ENCODE measurements at regions not wholly inside any gene's neighbourhood (a gene's known extent, or its start where the extent isn't known, plus 50 kb on each side); places are given as distances from the start of the nearest gene placed in this dataset.

DNA sequence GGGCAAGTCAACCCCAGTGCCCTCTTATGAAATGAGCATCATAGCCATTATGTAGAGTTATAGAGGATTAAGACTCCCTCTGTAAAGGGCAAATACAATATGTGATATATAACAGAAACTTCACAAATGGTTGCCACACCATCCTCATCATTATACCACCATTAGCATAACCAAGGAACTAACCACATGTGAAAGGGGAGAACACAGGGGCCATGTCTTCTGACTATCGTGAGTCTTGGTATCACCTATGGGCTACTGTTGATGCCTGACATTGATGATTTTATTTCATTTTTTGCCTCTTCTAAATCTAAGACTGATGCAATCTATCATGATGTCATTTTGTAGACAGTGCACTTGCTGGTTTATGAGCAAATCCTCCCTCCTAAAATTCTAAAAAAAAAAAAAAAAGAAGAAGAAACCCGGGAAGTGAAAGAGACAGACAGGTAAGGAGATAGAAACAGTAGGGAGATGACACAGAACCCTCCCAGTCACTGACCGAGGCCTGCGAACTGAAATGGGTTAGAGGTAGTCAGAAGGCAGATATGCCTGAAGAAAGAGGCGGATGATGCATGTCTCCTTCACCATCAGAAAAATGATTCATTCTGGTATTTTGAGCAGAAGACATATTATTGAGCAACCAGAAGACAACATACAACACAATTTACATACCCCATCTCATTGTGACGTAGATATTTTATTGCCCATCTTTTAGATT, 266.0 kb downstream of the DMAC1 start:
- no peak for DNase-seq
- 70% methylated on average over 6 of the region's 6 CpGs for WGBS (ENCODE audit: low lambda C conversion rate)
- no peaks in the 10 kb centered on the region for H4K20me1 ChIP-seq (ENCODE audit: insufficient read depth)
- no peaks in the 10 kb centered on the region for H3K27me3 ChIP-seq (ENCODE audit: insufficient read depth)
- no peak overlapping the region for H3K9ac ChIP-seq
- TF ChIP-seq, protein P1, sequence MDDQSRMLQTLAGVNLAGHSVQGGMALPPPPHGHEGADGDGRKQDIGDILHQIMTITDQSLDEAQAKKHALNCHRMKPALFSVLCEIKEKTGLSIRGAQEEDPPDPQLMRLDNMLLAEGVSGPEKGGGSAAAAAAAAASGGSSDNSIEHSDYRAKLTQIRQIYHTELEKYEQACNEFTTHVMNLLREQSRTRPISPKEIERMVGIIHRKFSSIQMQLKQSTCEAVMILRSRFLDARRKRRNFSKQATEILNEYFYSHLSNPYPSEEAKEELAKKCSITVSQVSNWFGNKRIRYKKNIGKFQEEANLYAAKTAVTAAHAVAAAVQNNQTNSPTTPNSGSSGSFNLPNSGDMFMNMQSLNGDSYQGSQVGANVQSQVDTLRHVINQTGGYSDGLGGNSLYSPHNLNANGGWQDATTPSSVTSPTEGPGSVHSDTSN (IDR thresholded peaks at IDR 0.05) = no peak
- TF ChIP-seq TCF12 (IDR thresholded peaks at IDR 0.05) (no peak), GABPA (IDR thresholded peaks at IDR 0.05; ENCODE audit: low read depth) (no peak), CHD2 (IDR thresholded peaks at IDR 0.05; ENCODE audit: low read length, partially characterized antibody) (no peak), RCOR1 (IDR thresholded peaks at IDR 0.05; ENCODE audit: low read length) (no peak), SIN3A (IDR thresholded peaks at IDR 0.05; ENCODE audit: borderline replicate concordance, low read depth, low read length) (no peak), FOSL2 (IDR thresholded peaks at IDR 0.05; ENCODE audit: borderline replicate concordance, low read depth) (no peak), GATA2 (CRISPR knock-in tag; IDR thresholded peaks at IDR 0.05) (no peak), YY1 (IDR thresholded peaks at IDR 0.05; ENCODE audit: low read depth) (no peak), EZH2phosphoT487 (IDR thresholded peaks at IDR 0.05; ENCODE audit: borderline replicate concordance, low read depth) (no peak), RXRA (IDR thresholded peaks at IDR 0.05; ENCODE audit: borderline replicate concordance, low read depth) (no peak), EP300 (IDR thresholded peaks at IDR 0.05; ENCODE audit: borderline replicate concordance in 1 of 2, low read depth in 1 of 2, low read length in 1 of 2) (no peak), RFX5 (IDR thresholded peaks at IDR 0.05; ENCODE audit: low read length) (no peak), MEF2A (IDR thresholded peaks at IDR 0.05; ENCODE audit: borderline replicate concordance, low read depth) (no peak), SMC3 (IDR thresholded peaks at IDR 0.05; ENCODE audit: low read depth, low read length) (no peak)
- TF ChIP-seq, protein P2, sequence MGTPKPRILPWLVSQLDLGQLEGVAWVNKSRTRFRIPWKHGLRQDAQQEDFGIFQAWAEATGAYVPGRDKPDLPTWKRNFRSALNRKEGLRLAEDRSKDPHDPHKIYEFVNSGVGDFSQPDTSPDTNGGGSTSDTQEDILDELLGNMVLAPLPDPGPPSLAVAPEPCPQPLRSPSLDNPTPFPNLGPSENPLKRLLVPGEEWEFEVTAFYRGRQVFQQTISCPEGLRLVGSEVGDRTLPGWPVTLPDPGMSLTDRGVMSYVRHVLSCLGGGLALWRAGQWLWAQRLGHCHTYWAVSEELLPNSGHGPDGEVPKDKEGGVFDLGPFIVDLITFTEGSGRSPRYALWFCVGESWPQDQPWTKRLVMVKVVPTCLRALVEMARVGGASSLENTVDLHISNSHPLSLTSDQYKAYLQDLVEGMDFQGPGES (IDR thresholded peaks at IDR 0.05; ENCODE audit: low read depth, low read length) = no peak
- TF ChIP-seq, protein P3, sequence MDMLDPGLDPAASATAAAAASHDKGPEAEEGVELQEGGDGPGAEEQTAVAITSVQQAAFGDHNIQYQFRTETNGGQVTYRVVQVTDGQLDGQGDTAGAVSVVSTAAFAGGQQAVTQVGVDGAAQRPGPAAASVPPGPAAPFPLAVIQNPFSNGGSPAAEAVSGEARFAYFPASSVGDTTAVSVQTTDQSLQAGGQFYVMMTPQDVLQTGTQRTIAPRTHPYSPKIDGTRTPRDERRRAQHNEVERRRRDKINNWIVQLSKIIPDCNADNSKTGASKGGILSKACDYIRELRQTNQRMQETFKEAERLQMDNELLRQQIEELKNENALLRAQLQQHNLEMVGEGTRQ (IDR thresholded peaks at IDR 0.05; ENCODE audit: borderline replicate concordance, low read depth, low read length) = no peak
- no peaks in the 10 kb centered on the region for H3F3A ChIP-seq (replicated peaks; ENCODE audit: insufficient read depth)
- no peak overlapping the region for H3K27ac ChIP-seq (ENCODE audit: low read depth in 2 of 2, low read length in 1 of 2)
- ChIA-PET POLR2A (no interaction called here), CTCF (interaction anchor here (0.9 to 3.8 kb wide), 5 partner anchors 10 to 706 kb away, joined by 3 to 42 read pairs (median 6); no protein-coding TSS in a partner anchor)
- H3K4me2 ChIP-seq = no peak overlapping the region
- no peak overlapping the region for H2AFZ ChIP-seq (ENCODE audit: low read depth)
- no peaks in the 10 kb centered on the region for H3K79me2 ChIP-seq (ENCODE audit: insufficient read depth)
- H3K36me3 ChIP-seq (replicated peaks in 1 of 2; ENCODE audit: control insufficient read depth in 1 of 2, insufficient read depth in 2 of 2, low read length in 1 of 2) = no peaks in the 10 kb centered on the region
- no peaks in the 10 kb centered on the region for H3K4me1 ChIP-seq (ENCODE audit: control insufficient read depth in 1 of 2, insufficient read depth in 2 of 2, low read depth in 1 of 2, low read length in 1 of 2)
- no peaks in the 10 kb centered on the region for H3K9me2 ChIP-seq
- H3K4me3 ChIP-seq (ENCODE audit: low read depth in 2 of 2, low read length in 1 of 2) = no peak overlapping the region
- H3K9me3 ChIP-seq = no peaks in the 10 kb centered on the region

Data from SK-N-SH (cell line).